ENCODE measurements at regions not wholly inside any gene's neighbourhood (a gene's known extent, or its start where the extent isn't known, plus 50 kb on each side); places are given as distances from the start of the nearest gene placed in this dataset.
"Not testable (repeated sequence)": the region's sequence is repeated elsewhere in the genome, so short reads cannot be mapped to it uniquely, and the experiment has no call there.

DNA sequence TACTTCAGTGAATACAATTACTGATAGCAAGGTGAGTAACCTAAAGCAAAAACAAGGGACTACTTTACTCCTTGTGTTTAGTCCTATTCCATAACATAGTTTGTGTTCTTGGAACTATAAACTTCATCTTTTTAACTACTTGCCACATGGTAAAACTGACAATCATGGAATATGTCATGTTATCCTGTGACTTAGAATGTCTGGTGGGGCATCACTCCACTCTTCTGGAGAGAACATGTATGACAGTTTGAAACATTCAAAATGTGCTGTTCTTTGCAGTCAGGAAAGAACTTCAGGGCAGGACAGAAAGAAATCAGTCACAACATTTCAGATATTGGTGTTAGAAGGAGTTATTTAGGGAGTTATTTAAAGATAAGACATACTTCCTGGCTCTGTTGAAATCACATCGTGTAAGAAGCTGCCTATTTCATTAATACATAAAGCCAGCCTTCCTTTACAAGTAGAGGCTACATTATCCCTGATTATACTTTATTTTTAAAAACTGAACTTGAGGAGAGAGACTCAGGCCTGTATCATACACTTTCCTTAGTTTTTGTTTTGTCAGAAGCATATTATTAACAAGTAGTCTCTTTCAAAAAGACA is 184.9 kb downstream of the SPATA31A6 start:
- DNase-seq (ENCODE audit: low spot score) = not testable (repeated sequence)

DNA sequence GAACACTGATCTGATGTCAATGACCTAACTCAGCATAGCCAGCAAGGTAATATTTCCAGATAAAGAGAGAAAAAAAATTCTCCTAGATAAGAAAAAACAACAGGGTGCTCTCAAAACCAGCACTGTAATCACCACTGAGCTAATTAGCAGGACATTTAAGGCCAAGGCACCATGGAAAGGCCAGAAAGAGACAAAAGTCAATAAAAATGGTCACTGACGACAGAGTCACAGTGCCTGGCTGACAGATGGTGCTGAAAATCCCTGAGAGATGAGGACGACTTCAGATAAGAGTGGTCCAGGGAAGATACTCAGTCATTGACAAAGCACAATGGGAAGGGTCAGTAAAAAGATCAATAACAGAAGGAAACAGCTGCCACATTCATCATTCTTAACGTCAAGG is 186.7 kb downstream of the SPATA31A6 start:
- DNase-seq (ENCODE audit: low spot score) = not testable (repeated sequence)

DNA sequence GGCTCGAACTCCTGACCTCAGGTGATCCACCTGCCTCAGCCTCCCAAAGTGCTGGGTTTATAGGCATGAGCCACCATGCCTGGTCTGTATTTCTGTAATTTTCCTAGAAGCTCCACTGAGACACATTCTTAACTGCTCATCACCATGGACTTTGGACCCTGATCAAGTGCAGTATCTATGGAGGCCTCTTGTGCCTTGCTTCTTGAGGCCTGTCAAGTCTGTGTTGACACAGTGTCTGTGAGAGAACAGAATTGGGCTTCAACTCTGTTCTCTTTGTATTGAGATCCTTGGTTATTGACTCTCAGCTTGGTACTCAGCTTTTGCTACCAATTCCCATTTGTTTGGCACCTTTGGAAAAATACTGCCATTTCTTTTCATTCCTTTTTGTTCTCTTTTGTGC is 188.0 kb downstream of the SPATA31A6 start:
- not testable (repeated sequence) for DNase-seq (ENCODE audit: low spot score)

DNA sequence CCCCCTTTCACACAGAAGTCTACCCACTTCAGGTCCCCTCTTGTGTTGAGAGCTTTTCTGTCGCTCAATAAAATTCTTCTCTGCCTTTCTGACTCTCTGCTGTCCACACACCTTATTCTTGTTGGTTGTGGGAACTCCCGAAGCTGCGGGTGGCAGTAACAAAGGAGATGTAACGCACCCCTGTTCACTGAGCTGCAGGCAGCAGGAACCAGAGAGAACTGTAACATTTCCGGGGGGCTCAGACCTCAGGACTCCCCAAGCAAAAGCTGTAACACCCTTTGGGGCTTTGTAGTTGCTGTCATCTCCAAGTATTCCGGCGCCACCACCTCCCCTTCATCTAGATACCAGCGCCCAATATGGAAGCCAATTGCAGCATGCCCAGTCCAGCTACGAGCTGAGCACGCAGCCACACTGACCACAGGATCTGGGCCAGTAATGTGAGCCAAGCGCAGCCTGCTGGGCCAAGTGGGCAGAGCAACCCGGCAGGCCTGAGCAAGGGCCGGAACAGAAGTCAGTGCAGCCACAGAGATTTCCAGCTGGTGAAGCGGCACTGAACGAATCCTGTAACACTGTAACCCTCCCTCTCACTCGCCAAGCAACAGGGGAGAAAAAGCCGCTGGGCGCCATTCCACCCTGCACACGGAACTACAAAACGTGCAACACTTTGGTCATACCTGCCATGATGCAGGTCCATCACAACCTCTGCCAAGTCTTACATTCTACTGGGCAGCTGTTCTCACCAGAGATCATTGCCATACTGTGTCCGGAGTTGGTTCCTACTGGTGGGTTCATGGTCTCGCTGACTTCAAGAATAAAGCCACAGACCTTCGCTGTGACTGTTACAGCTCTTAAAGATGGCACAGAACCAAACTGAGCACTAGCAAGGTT is 194.3 kb downstream of the SPATA31A6 start:
- DNase-seq (ENCODE audit: low spot score) = not testable (repeated sequence)

DNA sequence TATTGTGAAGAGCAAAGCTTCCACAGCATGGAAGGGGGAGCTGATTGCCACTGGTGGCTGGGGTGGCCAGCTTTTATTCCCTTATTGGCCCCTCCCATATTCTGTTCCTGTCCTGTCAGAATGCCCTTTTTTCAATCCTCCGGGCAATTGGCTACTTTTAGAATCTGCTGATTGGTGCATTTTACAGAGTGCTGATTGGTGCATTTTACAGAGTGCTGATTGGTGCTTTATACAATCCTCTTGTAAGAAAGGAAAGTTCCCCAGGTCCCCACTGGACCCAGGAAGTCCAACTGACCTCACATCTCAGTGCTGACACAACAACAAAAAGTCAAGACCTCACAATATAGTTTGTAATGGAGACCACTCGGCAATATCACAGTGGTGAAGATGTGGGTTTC is 195.0 kb downstream of the SPATA31A6 start:
- TF ChIP-seq, protein P1, sequence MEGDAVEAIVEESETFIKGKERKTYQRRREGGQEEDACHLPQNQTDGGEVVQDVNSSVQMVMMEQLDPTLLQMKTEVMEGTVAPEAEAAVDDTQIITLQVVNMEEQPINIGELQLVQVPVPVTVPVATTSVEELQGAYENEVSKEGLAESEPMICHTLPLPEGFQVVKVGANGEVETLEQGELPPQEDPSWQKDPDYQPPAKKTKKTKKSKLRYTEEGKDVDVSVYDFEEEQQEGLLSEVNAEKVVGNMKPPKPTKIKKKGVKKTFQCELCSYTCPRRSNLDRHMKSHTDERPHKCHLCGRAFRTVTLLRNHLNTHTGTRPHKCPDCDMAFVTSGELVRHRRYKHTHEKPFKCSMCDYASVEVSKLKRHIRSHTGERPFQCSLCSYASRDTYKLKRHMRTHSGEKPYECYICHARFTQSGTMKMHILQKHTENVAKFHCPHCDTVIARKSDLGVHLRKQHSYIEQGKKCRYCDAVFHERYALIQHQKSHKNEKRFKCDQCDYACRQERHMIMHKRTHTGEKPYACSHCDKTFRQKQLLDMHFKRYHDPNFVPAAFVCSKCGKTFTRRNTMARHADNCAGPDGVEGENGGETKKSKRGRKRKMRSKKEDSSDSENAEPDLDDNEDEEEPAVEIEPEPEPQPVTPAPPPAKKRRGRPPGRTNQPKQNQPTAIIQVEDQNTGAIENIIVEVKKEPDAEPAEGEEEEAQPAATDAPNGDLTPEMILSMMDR (IDR thresholded peaks at IDR 0.05; ENCODE audit: extremely low read depth, missing control alignments) = no peak

DNA sequence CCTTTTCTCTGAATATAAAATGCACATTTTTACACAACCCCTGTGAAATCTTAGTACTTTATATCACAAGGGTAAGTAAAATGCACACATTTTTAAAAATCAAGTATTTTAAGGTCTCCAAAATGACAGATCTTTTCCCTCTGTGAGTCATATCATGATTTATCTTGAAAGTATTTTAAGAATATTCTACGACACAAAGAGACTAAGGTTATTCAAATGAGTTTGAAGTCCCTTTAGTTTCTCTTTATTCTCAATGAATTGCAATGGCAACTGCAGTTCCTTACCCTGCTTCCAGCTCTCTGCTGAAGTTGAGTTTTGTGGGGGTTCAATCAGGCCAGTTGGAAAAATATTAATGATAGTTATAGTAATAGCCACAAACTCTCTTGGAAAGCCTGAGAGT is 196.1 kb downstream of the SPATA31A6 start:
- not testable (repeated sequence) for DNase-seq (ENCODE audit: low spot score)

More for the DNA sequence above, 195.0 kb downstream of the SPATA31A6 start:
- DNase-seq (ENCODE audit: low spot score) = no peak

DNA sequence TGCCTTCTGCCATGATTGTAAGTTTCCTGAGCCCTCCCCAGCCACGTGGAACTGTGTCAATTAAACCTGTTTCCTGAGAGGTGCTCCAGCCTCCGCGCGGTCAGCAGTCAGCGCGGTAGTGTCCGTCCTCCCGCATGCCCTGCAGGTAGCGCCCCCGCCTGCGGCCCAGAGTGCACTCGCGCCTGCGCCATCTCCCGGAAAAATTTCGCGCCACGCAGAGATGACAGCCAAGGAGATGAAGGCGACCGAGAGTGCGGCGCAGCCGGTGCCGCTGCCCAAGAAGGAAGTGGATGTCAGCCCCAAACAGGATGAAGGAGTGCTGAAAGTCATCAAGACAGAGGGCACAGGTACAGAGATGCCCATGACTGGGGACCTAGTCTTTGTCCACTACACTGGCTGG is 201.1 kb downstream of the SPATA31A6 start:
- not testable (repeated sequence) for DNase-seq (ENCODE audit: low spot score)

DNA sequence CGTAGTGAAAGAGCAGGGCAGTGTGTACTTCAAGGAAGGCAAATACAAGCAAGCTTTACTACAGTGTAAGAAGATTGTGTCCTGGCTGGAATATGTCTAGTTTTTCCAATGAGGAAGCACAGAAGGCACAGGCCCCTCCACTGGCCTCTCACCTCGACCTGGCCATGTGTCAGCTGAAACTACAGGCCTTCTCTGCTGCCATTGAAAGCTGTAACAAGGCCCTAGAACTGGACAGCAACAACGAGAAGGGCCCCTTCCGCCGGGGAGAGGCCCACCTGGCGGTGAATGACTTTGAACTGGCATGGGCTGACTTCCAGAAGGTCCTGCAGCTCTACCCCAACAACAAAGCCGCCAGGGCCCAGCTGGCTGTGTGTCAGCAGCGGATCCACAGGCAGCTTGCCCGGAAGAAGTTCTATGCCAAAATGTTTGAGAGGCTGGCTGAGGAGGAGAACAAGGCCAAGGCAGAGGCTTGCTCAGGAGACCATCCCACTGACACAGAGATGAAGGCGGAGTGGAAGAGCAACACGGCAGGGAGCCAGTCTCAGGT is 202.2 kb downstream of the SPATA31A6 start:
- DNase-seq (ENCODE audit: low spot score) = not testable (repeated sequence)

DNA sequence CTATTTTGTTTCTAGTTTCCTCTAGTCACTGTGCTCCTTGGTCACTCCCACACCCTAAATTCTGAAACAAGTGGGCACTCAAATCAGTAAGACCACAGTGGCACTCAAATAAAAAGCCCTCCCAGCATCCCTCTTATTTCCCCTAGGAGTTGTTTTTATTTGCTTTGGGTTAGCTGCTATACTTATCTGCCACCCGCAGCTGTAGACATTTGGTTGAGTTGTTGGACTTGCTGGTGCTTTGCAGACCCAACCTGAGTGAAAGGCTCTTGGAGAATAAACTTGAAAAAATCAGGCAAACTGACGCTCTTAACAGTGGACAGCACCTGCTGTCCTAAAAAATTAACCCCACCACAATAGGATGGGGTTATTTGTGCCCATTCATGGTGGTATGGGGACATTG is 203.0 kb downstream of the SPATA31A6 start:
- peak; percentile 47 for DNase-seq (ENCODE audit: low spot score)
- TF ChIP-seq, protein P1 (IDR thresholded peaks at IDR 0.05; ENCODE audit: extremely low read depth, missing control alignments) = no peak

DNA sequence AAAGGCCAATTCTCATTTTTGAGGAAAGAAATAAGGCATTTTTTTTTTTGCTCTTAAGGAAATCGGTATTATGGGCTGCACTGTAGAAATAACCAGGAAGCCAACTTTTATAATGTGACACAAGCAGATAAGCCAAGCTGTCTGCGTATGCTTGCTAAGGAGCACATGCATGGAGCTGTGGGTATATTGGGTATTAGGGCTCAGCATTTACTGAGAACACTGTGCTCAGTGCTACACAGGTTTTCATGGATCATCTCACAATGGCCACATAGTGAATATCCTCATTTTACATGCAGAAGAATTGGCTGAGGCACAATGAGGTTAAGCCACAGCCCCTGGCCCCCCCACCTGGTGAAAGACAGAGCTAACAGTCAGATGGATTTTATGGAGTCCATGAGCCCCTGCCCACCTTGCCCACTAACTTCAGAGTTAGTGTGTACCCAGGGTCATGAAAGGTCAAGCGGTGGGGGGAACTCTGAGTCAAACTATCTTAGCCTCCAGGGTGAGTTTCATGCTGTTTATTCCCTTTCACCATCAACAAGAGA is 204.8 kb downstream of the SPATA31A6 start:
- TF ChIP-seq, protein P1 (IDR thresholded peaks at IDR 0.05; ENCODE audit: extremely low read depth, missing control alignments) = no peak
- peak; percentile 46 for DNase-seq (ENCODE audit: low spot score)

DNA sequence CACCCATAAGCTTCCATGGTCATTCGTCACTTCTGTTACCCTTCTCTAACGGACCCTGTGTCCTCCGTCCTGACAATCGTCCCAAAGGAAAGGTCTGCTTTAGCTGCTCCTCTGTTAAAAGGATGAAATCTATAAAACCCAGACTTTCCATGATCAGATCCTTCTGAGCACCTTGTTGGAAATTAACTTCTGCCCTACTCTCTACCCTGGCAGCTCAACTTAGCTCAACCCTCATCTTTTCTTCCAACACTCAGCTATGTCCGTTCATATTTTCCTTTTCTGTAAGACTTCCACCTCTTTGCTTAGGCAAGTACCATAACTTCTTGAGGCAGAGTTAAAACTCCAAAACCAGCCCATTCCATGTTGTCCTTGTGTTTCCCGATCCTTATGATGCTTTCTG is 205.4 kb downstream of the SPATA31A6 start:
- TF ChIP-seq, protein P1 (IDR thresholded peaks at IDR 0.05; ENCODE audit: extremely low read depth, missing control alignments) = no peak
- peak; percentile 32 for DNase-seq (ENCODE audit: low spot score)

DNA sequence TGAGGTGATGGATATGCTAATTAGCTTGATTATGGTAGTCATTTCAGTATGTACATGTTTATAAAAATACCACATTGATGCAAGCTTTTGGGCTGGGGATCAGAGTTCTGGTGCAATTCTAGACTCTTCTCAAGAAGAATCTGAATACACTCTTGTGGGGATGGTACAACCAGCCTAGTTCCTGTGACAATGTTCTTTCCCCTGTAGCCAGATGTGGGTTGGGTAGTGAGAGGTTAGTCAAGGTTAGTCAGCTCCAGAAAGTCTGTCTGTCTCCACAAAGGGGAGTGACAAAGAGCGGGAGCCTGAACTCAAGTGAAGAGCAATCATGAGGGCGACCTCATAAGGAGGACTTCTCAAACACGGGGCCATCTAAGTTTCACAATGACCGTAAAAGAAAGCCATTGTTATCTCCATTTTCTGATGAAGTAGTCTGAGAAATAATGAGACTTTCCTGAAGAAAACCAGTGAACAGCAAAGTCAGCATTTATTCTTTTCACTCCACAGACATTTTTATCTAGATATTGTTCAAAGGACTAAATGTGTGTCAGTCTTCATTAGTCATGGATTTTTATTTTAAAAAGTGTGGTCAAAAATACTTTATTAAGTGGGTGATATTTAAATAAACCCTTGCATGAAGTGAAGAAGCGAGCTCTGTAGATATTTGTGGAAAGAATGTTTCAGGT is 209.5 kb downstream of the SPATA31A6 start:
- DNase-seq (ENCODE audit: low spot score) = not testable (repeated sequence)
